Calu3 (cell line): ENCODE measurements at regions not wholly inside any gene's neighbourhood (a gene's known extent, or its start where the extent isn't known, plus 50 kb on each side); places are given as distances from the start of the nearest gene placed in this dataset.

Experiments used
- BruUV-seq: library from RNA; stranded (reverse); fragments of 400-500 nt; replicated peaks from 2 replicates; lab custom pipeline; 2021; lab: Mats Ljungman, UMichigan
- CTCF ChIA-PET: fragments of 300-600 bp; sonication (Branson Sonifier 250); formaldehyde crosslinking; loops from one replicate; lab custom pipeline; 2022; ENCODE audit warnings: antibody characterized with exemption; lab: Charles Lee
- DNase-seq: peaks from one replicate; pipeline ENCODE4 v3.0.0; 2022
- H3K27ac Mint-ChIP-seq: one replicate; pipeline ENCODE4 v1.8.0; 2022; ENCODE audit warnings: mixed read lengths; ENCODE audit not compliant: unreplicated experiment
- H3K27me3 Mint-ChIP-seq: one replicate; pipeline ENCODE4 v1.8.0; 2022; ENCODE audit warnings: mixed read lengths; ENCODE audit not compliant: unreplicated experiment
- H3K36me3 Mint-ChIP-seq: one replicate; pipeline ENCODE4 v1.8.0; 2022; ENCODE audit warnings: mild to moderate bottlenecking, moderate library complexity, mixed read lengths; ENCODE audit not compliant: insufficient read depth, unreplicated experiment
- H3K4me1 Mint-ChIP-seq: one replicate; pipeline ENCODE4 v1.8.0; 2022; ENCODE audit warnings: mild to moderate bottlenecking, low read depth, mixed read lengths; ENCODE audit not compliant: unreplicated experiment
- H3K4me3 Mint-ChIP-seq: one replicate; pipeline ENCODE4 v1.8.0; 2022; ENCODE audit warnings: mild to moderate bottlenecking, low read depth, moderate library complexity, mixed read lengths; ENCODE audit not compliant: unreplicated experiment
- H3K9me3 Mint-ChIP-seq: one replicate; pipeline ENCODE4 v1.8.0; 2022; ENCODE audit warnings: low read depth, mixed read lengths; ENCODE audit not compliant: unreplicated experiment
- intact Hi-C: fragments of 100-400 bp; cut with micrococcal nuclease; formaldehyde crosslinking; loops from one replicate; pipeline ENCODE4 v1.10.0; 2022; ENCODE audit not compliant: unreplicated experiment
- TF ChIP-seq, protein P1 (sequence below): fragments of 200-600 bp; IDR thresholded peaks from one replicate; pipeline ENCODE4 v1.8.0; 2022; ENCODE audit warnings: antibody characterized with exemption; ENCODE audit not compliant: unreplicated experiment

DNA sequence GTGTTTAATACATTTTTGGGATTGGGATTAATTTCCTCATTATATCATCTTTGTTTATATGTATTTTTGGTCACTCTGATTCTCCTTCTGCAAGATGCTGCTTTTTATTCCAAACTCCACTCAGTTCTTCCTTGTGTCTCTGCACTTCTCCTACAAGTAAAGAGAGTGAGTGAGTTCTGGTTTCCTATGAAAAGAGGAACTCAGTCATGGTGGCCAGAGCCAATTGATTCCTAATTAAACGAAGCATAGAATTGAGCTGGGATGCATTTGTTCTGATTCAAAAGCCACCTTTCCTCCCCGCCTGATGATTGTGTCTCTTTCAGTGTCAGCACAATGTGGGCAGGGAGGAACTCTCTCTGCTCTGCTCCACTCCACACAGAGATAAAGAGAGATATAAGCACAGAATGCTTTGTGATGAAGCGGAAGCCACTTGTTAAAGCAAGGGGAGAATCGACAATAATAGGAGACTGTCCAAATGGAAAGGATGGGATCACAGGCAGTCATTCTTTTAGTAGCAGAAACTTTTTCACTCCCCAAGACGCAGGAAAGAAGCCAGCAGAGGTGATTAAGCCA, 121.3 kb upstream of the GOT2 start:
- peaks cover 29% of the 10 kb centered on the region for H3K27me3 Mint-ChIP-seq
- H3K9me3 Mint-ChIP-seq: no peaks in the 10 kb centered on the region
- no peaks in the 10 kb centered on the region for H3K4me1 Mint-ChIP-seq
- intact Hi-C loops: no loop called here
- no TSS peak for BruUV-seq
- H3K36me3 Mint-ChIP-seq: no peaks in the 10 kb centered on the region
- no peak overlapping the region for H3K27ac Mint-ChIP-seq
- TF ChIP-seq, protein P1, sequence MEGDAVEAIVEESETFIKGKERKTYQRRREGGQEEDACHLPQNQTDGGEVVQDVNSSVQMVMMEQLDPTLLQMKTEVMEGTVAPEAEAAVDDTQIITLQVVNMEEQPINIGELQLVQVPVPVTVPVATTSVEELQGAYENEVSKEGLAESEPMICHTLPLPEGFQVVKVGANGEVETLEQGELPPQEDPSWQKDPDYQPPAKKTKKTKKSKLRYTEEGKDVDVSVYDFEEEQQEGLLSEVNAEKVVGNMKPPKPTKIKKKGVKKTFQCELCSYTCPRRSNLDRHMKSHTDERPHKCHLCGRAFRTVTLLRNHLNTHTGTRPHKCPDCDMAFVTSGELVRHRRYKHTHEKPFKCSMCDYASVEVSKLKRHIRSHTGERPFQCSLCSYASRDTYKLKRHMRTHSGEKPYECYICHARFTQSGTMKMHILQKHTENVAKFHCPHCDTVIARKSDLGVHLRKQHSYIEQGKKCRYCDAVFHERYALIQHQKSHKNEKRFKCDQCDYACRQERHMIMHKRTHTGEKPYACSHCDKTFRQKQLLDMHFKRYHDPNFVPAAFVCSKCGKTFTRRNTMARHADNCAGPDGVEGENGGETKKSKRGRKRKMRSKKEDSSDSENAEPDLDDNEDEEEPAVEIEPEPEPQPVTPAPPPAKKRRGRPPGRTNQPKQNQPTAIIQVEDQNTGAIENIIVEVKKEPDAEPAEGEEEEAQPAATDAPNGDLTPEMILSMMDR: no peak
- DNase-seq: no peak
- no peak overlapping the region for H3K4me3 Mint-ChIP-seq
- CTCF ChIA-PET: no interaction called here

DNA sequence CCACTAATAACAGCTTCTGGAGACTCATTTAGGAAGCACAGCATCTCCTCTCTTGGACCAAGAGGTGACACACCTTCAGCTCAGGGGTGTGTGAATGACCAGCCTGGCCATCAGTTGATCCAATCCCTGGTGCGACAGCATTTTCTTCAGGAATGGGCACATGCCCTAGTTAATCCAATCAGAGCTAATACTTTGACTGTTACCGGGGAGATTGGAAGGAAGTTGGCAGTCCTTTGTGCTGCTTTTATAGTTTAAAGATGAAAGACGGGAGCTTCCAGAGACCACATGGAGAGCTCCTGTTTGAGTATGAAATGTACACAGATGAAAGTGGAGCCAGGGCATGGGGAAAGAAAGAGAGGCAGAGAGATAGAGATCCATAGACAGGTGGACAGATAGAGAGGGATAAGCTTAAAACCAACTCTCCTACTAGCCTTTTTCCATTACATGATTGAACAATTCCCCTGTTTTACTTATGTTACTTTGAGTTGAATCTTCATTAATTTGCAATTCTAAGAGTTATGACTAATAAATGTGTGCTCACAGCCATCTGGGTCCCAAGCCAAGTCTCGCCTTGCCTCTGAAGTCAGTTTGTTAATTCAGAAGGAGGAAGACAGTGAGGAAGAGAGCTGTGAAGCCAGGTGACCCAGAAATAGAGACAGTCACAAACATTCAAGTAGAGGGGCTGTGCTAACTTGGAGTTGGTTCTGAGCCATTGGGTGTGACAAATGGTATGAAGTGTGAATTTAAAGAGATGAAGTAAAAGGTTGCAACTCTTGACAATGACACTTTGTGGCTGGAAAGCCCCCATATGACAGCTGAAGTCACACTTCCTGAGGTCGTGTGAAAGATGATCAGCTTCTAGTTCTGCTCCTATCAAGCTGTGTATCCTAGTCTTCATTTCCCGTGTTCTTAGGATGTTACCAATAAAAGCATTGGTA, 120.0 kb upstream of the GOT2 start:
- no peak for DNase-seq
- TF ChIP-seq, protein P1: no peak
- H3K27ac Mint-ChIP-seq: no peak overlapping the region
- H3K4me3 Mint-ChIP-seq: no peak overlapping the region
- intact Hi-C loops: no loop called here
- peaks cover 29% of the 10 kb centered on the region for H3K27me3 Mint-ChIP-seq
- CTCF ChIA-PET: interaction anchor here (0.8 kb wide), 1 partner anchor 11 kb away, joined by 3 read pairs; no protein-coding TSS in a partner anchor
- H3K4me1 Mint-ChIP-seq: no peaks in the 10 kb centered on the region
- no peaks in the 10 kb centered on the region for H3K36me3 Mint-ChIP-seq
- no peaks in the 10 kb centered on the region for H3K9me3 Mint-ChIP-seq
- BruUV-seq: no TSS peak

DNA sequence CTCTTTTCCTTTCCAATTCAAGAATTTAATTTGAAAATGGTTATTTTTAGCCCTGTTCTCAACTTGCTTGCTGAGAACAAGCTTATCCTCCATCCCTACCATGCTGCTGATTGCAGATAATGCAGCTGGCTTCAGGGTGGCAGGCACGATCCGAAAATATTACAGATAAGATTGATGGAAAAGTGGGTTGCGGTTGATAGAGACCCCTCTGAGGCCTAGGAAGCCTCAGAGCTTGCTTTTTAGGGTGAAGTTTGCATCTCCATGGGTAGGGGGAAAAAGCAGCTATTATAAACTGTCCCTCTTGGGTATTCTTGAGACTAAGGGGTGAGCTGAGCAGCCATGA, 116.5 kb upstream of the GOT2 start:
- no TSS peak for BruUV-seq
- H3K9me3 Mint-ChIP-seq: no peaks in the 10 kb centered on the region
- no peak for DNase-seq
- no peak overlapping the region for H3K27ac Mint-ChIP-seq
- peaks cover 23% of the 10 kb centered on the region for H3K27me3 Mint-ChIP-seq
- no peak overlapping the region for H3K4me3 Mint-ChIP-seq
- TF ChIP-seq, protein P1: no peak
- CTCF ChIA-PET: interaction anchor here (1.1 kb wide), 1 partner anchor 1494 kb away, joined by 3 read pairs; no protein-coding TSS in a partner anchor
- H3K4me1 Mint-ChIP-seq: no peaks in the 10 kb centered on the region
- intact Hi-C loops: no loop called here
- no peaks in the 10 kb centered on the region for H3K36me3 Mint-ChIP-seq

DNA sequence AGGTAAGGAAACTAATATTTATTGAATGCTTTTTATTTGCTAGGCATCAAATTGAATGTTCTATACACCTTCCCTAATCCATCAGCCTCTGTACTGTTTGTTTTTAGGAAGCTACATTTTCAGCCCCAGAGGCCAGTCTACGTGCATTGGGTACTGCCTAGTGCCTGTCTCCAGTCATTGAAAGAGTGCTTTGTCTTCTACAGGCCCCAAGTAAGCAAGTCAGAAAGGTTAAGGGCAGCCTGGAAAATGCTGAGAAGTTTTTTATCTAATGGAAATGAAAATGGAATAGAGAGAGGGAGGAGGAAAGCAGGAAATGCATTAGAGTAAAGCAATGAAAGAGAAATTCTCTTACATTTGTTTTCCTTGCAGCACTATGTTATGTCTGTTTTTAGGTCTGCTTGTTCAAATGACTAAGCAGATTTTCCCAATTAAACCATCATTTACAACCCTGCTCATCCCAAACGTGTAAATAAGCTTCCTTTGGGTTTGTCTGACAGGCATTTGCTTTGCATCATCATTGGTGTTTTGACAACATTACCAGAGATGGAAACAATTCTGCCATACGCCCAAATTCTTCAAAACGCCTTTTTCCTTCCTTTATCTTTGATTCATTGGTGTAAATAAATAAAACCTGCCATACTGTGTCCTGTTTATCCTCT, 116.0 kb upstream of the GOT2 start:
- H3K4me1 Mint-ChIP-seq: no peaks in the 10 kb centered on the region
- no peak overlapping the region for H3K4me3 Mint-ChIP-seq
- no peak overlapping the region for H3K27ac Mint-ChIP-seq
- no peak for DNase-seq
- BruUV-seq: no TSS peak
- TF ChIP-seq, protein P1: no peak
- no peaks in the 10 kb centered on the region for H3K36me3 Mint-ChIP-seq
- intact Hi-C loops: no loop called here
- CTCF ChIA-PET: interaction anchor here (1.1 kb wide), 1 partner anchor 1495 kb away, joined by 3 read pairs; no protein-coding TSS in a partner anchor
- H3K9me3 Mint-ChIP-seq: no peaks in the 10 kb centered on the region
- H3K27me3 Mint-ChIP-seq: peaks cover 18% of the 10 kb centered on the region
